ENCODE measurements at regions not wholly inside any gene's neighbourhood (a gene's known extent, or its start where the extent isn't known, plus 50 kb on each side); places are given as distances from the start of the nearest gene placed in this dataset.

DNA sequence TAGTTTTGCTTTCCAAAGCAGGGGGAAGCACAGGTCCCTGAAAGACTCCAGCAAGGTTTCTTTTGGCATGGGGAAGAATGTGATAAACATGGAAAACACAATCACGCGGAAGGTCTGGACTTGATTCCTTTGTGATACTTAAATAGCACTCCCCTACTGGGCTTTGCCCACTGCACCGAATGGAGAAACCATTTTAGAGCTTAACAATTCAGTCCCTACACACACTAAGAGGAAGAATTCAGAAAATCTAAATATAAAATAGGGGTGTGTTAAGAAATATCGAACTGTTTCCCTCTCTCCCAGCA lies 71.4 kb upstream of the NHSL1 start:
- TF ChIP-seq EZH2 (IDR thresholded peaks at IDR 0.05; ENCODE audit: insufficient read depth, poor library complexity, severe bottlenecking) (no peak), EZH2phosphoT487 (IDR thresholded peaks at IDR 0.05; ENCODE audit: insufficient read depth, low read depth) (no peak)
